Amniotic stem cell (primary cell): ENCODE measurements at regions not wholly inside any gene's neighbourhood (a gene's known extent, or its start where the extent isn't known, plus 50 kb on each side); places are given as distances from the start of the nearest gene placed in this dataset.
"Not testable (repeated sequence)": the region's sequence is repeated elsewhere in the genome, so short reads cannot be mapped to it uniquely, and the experiment has no call there.

Experiments
- DNase-seq: peaks from one replicate; lab custom pipeline; 2025; lab: John Stamatoyannopoulos, UW

- DNase-seq: no peak
Measured at GRCh38 chr5:82952326-82952725, 124.9 kb downstream of the TMEM167A start.

GRCh38 chr5:82944267-82944666, 132.9 kb downstream of the TMEM167A start:
- not testable (repeated sequence) for DNase-seq

GRCh38 chr5:82942083-82942881, 134.9 kb downstream of the TMEM167A start:
- DNase-seq: no peak

- no peak for DNase-seq
Measured at GRCh38 chr5:82938901-82939725, 138.1 kb downstream of the TMEM167A start.

GRCh38 chr5:82932473-82933220, 144.5 kb downstream of the TMEM167A start:
- DNase-seq: not testable (repeated sequence)

GRCh38 chr5:82931110-82931509, 146.1 kb downstream of the TMEM167A start:
- DNase-seq: no peak

GRCh38 chr5:82925061-82925411, 152.2 kb downstream of the TMEM167A start:
- DNase-seq: no peak

GRCh38 chr5:82924226-82925060, 152.8 kb downstream of the TMEM167A start:
- no peak for DNase-seq

- DNase-seq: no peak
Measured at GRCh38 chr5:82922086-82922734, 155.0 kb downstream of the TMEM167A start.

GRCh38 chr5:82918311-82919031, 158.7 kb downstream of the TMEM167A start:
- no peak for DNase-seq

- no peak for DNase-seq
Measured at GRCh38 chr5:82917584-82917983, 159.6 kb downstream of the TMEM167A start.

GRCh38 chr5:82913971-82914370, 163.2 kb downstream of the TMEM167A start:
- DNase-seq: no peak

GRCh38 chr5:82912462-82912861, 164.7 kb downstream of the TMEM167A start:
- no peak for DNase-seq

- no peak for DNase-seq
Measured at GRCh38 chr5:82911910-82912309, 165.3 kb downstream of the TMEM167A start.

GRCh38 chr5:82910905-82911304, 166.3 kb downstream of the TMEM167A start:
- DNase-seq: no peak

- DNase-seq: no peak
Measured at GRCh38 chr5:82910491-82910890, 166.7 kb downstream of the TMEM167A start.

GRCh38 chr5:82909771-82910170, 167.4 kb downstream of the TMEM167A start:
- DNase-seq: no peak

- DNase-seq: no peak
Measured at GRCh38 chr5:82905986-82906385, 171.2 kb downstream of the TMEM167A start.

GRCh38 chr5:82901281-82901888, 175.8 kb downstream of the TMEM167A start:
- no peak for DNase-seq

GRCh38 chr5:82894716-82895115, 182.5 kb downstream of the TMEM167A start:
- DNase-seq: no peak
